GM12878 (cell line): ENCODE measurements at regions not wholly inside any gene's neighbourhood (a gene's known extent, or its start where the extent isn't known, plus 50 kb on each side); places are given as distances from the start of the nearest gene placed in this dataset.

Experiments used
- CBX3 ChIP-seq: fragments of 200-600 bp; sonication (generic); IDR thresholded peaks from 2 replicates; pipeline ENCODE4 v1.6.1; 2016; ENCODE audit warnings: low read depth, borderline replicate concordance
- CBX5 ChIP-seq: sonication (generic); IDR thresholded peaks from 2 replicates; pipeline ENCODE4 v1.6.1; 2016; ENCODE audit warnings: low read depth, moderate library complexity, mild to moderate bottlenecking, inconsistent platforms
- CEBPB ChIP-seq, 2 experiments: fragments of 150-350 bp in 1 of 2; IDR thresholded peaks; 2 replicates each; pipeline ENCODE4 v1.6.1; 2012 to 2014; ENCODE audit warnings: low read depth in 2 of 2, low read length in 2 of 2, borderline replicate concordance in 1 of 2, inconsistent platforms in 1 of 2
- EED ChIP-seq: sonication (generic); IDR thresholded peaks from 2 replicates; pipeline ENCODE4 v1.6.1; 2016; ENCODE audit warnings: antibody characterized with exemption, low read depth
- KDM1A ChIP-seq: fragments of 200-600 bp; sonication (generic); IDR thresholded peaks from 2 replicates; pipeline ENCODE4 v1.6.1; 2016; ENCODE audit warnings: borderline replicate concordance
- MEF2A ChIP-seq: IDR thresholded peaks from 2 replicates; pipeline ENCODE4 v1.6.1; 2011; ENCODE audit warnings: low read depth, mild to moderate bottlenecking, low read length, moderate library complexity; ENCODE audit not compliant: insufficient read depth
- RELB ChIP-seq: fragments of 450-650 bp; IDR thresholded peaks from 2 replicates; pipeline ENCODE4 v1.6.1; 2017; ENCODE audit warnings: low read depth, mild to moderate bottlenecking, moderate library complexity
- SREBF2 ChIP-seq: IDR thresholded peaks from 2 replicates; pipeline ENCODE4 v1.6.1; 2012; ENCODE audit warnings: mild to moderate bottlenecking, low read length
- TCF3 ChIP-seq: IDR thresholded peaks from 2 replicates; pipeline ENCODE4 v1.6.1; 2012; ENCODE audit warnings: low read depth, mild to moderate bottlenecking, low read length, borderline replicate concordance; ENCODE audit not compliant: insufficient read depth
- ZNF384 ChIP-seq: IDR thresholded peaks from 2 replicates; pipeline ENCODE4 v1.6.1; 2012; ENCODE audit warnings: low read depth, mild to moderate bottlenecking, low read length, improper control_type of control experiment, borderline replicate concordance
- TF ChIP-seq, protein P1 (sequence below): IDR thresholded peaks from 2 replicates; pipeline ENCODE4 v1.6.1; 2011; ENCODE audit warnings: low read depth, mild to moderate bottlenecking, low read length, moderate library complexity, borderline replicate concordance; ENCODE audit errors: extremely low read depth
- TF ChIP-seq, protein P2 (sequence below): fragments of 450-650 bp; conservative IDR thresholded peaks from 2 replicates; pipeline ENCODE4 v1.6.1; 2017; ENCODE audit warnings: mild to moderate bottlenecking, moderate library complexity

GRCh38 chr15:29470311-29470710, 200.7 kb upstream of the NSMCE3 start (continued):
- TF ChIP-seq RELB: no peak
- TF ChIP-seq EED: no peak
- TF ChIP-seq TCF3: no peak
- no peak for TF ChIP-seq CEBPB (IDR thresholded peaks at IDR 0.05; ENCODE audit: borderline replicate concordance in 1 of 2, low read depth in 2 of 2, low read length in 2 of 2)
- TF ChIP-seq, protein P1, sequence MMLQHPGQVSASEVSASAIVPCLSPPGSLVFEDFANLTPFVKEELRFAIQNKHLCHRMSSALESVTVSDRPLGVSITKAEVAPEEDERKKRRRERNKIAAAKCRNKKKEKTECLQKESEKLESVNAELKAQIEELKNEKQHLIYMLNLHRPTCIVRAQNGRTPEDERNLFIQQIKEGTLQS: no peak
- TF ChIP-seq, protein P2, sequence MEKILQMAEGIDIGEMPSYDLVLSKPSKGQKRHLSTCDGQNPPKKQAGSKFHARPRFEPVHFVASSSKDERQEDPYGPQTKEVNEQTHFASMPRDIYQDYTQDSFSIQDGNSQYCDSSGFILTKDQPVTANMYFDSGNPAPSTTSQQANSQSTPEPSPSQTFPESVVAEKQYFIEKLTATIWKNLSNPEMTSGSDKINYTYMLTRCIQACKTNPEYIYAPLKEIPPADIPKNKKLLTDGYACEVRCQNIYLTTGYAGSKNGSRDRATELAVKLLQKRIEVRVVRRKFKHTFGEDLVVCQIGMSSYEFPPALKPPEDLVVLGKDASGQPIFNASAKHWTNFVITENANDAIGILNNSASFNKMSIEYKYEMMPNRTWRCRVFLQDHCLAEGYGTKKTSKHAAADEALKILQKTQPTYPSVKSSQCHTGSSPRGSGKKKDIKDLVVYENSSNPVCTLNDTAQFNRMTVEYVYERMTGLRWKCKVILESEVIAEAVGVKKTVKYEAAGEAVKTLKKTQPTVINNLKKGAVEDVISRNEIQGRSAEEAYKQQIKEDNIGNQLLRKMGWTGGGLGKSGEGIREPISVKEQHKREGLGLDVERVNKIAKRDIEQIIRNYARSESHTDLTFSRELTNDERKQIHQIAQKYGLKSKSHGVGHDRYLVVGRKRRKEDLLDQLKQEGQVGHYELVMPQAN: no peak
- no peak for TF ChIP-seq CBX5
- TF ChIP-seq CBX3: no peak
- no peak for TF ChIP-seq KDM1A
- no peak for TF ChIP-seq SREBF2
- TF ChIP-seq MEF2A: no peak
- no peak for TF ChIP-seq ZNF384
